Spleen (tissue), 3 donors: ENCODE measurements at regions not wholly inside any gene's neighbourhood (a gene's known extent, or its start where the extent isn't known, plus 50 kb on each side); places are given as distances from the start of the nearest gene placed in this dataset.

Source experiments
- POLR2A ChIP-seq, 3 donors: fragments of 450-650 bp; IDR thresholded peaks; one replicate each; pipeline ENCODE4 v1.5.1; 2017; ENCODE audit warnings: antibody characterized with exemption in 3 of 3, mild to moderate bottlenecking in 1 of 3
- POLR2AphosphoS5 ChIP-seq, 3 donors: sonication (generic); formaldehyde crosslinking; IDR thresholded peaks; one replicate each; pipeline ENCODE4 v1.5.1; 2017; ENCODE audit warnings: antibody characterized with exemption in 3 of 3

DNA sequence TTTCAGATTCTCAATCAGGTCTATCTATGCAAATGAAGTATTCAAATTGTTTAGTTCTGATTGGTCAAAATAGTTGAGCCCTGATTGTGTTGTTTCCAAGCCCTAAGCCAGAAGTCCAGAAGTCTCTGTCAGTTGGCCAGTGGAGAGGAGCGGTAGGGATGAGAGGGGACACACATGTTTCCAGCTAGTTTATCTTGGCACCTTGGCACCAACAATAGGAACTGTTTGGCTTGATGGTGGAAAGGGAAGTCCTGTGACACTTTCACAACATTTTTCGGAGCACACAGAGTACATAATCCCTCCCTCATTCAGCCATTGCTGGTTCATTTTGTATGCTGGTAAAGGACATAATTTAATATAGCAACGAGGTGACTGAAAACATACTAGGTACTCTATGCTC is 1661.6 kb downstream of the SUCLG1 start:
- TF ChIP-seq POLR2A (IDR thresholded peaks at IDR 0.05) (no peak), POLR2AphosphoS5 (IDR thresholded peaks at IDR 0.05) (no peak)
